ENCODE measurements at regions not wholly inside any gene's neighbourhood (a gene's known extent, or its start where the extent isn't known, plus 50 kb on each side); places are given as distances from the start of the nearest gene placed in this dataset.

GRCh38 chr11:26229981-26230380 is 101.9 kb upstream of the ANO3 start:
- Mint-ChIP-seq H3K36me3 (ENCODE audit: insufficient read depth) (no peaks in the 10 kb centered on the region), H3K9me3 (peaks cover 3% of the 10 kb centered on the region), H3K4me3 (no peak overlapping the region), H3K4me1 (ENCODE audit: low read depth) (no peaks in the 10 kb centered on the region), H3K27me3 (ENCODE audit: low read depth) (no peaks in the 10 kb centered on the region)
- DNase-seq: no peak
- ATAC-seq: no peak

DNA sequence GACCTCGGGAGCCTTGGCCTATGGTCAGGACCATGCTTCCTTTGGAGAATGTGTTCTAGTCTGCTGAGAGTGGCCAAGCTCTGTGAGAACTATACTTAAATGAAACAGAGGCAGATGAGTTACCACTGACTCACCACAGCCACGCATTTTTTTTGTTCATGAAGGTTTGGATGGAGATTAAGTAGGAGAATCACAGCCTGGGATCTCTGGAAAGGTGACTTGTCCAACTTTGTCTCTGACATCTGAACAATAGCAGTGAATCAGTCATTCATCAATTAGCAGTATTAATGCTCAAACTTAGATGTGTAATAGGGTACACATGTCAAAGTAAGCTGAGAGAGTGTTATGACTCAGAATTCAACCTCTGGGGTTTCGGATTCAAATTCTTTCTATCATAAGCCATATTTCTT is 100.7 kb upstream of the ANO3 start:
- Mint-ChIP-seq H3K27me3 (ENCODE audit: low read depth) (no peaks in the 10 kb centered on the region), H3K4me1 (ENCODE audit: low read depth) (no peaks in the 10 kb centered on the region), H3K36me3 (ENCODE audit: insufficient read depth) (no peaks in the 10 kb centered on the region), H3K4me3 (no peak overlapping the region), H3K9me3 (peaks cover 3% of the 10 kb centered on the region)
- ATAC-seq: no peak
- no peak for DNase-seq

GRCh38 chr11:26234451-26234850 is 97.5 kb upstream of the ANO3 start:
- ATAC-seq (no peak), DNase-seq (no peak)
- no peaks in the 10 kb centered on the region for H3K27me3 Mint-ChIP-seq (ENCODE audit: low read depth)
- peaks cover 3% of the 10 kb centered on the region for H3K9me3 Mint-ChIP-seq
- no peaks in the 10 kb centered on the region for H3K36me3 Mint-ChIP-seq (ENCODE audit: insufficient read depth)
- H3K4me1 Mint-ChIP-seq (ENCODE audit: low read depth): no peaks in the 10 kb centered on the region
- H3K4me3 Mint-ChIP-seq: no peak overlapping the region

GRCh38 chr11:26243426-26243825 is 88.5 kb upstream of the ANO3 start:
- no peak for ATAC-seq

DNA sequence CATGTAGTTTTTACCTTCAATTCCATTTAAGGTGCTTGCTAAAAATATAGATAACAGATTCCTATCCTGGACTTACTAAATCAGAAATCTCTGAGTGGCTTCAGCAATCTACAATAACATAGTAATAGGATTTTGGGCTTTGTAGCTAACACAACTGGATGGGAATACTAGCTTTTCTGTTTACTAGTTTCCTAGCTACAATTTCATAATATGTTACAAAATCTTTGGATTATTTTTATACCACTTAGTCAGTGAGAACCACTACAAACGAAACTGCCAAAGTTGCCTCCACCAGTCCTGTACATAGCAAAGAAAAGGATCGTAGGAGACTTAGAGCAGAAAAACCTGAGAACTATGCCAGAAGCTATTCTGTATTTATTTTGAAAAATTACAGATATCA is 87.7 kb upstream of the ANO3 start:
- H3K9me3 Mint-ChIP-seq: no peaks in the 10 kb centered on the region
- DNase-seq: no peak
- no peak overlapping the region for H3K4me3 Mint-ChIP-seq
- H3K27me3 Mint-ChIP-seq (ENCODE audit: low read depth): no peaks in the 10 kb centered on the region
- H3K4me1 Mint-ChIP-seq (ENCODE audit: low read depth): no peaks in the 10 kb centered on the region
- ATAC-seq: no peak
- no peaks in the 10 kb centered on the region for H3K36me3 Mint-ChIP-seq (ENCODE audit: insufficient read depth)

More at GRCh38 chr11:26243426-26243825, 88.5 kb upstream of the ANO3 start:
- Mint-ChIP-seq H3K4me1 (ENCODE audit: low read depth) (no peaks in the 10 kb centered on the region), H3K36me3 (ENCODE audit: insufficient read depth) (no peaks in the 10 kb centered on the region), H3K27me3 (ENCODE audit: low read depth) (no peaks in the 10 kb centered on the region), H3K4me3 (no peak overlapping the region), H3K9me3 (no peaks in the 10 kb centered on the region)
- DNase-seq: no peak

DNA sequence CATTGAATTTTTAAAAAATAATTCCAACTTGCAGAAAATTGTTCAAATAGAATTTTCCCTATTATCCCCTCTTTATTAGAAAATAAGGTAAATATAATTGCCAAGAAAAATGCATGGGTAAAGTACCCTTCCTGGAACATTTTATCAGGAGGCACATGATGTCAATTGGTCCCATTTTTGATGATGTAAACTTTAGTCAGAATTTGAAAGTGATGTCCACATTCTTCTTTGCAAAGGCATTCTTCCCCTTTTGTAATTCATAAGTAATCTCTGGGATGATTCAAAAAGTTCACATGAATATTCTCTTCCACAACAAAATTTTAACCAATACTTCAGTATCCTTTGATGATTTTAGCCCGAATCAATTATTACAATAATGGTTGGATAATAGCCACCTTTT is 86.9 kb upstream of the ANO3 start:
- ATAC-seq (no peak), DNase-seq (no peak)
- Mint-ChIP-seq H3K4me1 (ENCODE audit: low read depth) (no peaks in the 10 kb centered on the region), H3K27me3 (ENCODE audit: low read depth) (no peaks in the 10 kb centered on the region), H3K4me3 (no peak overlapping the region), H3K9me3 (no peaks in the 10 kb centered on the region), H3K36me3 (ENCODE audit: insufficient read depth) (no peaks in the 10 kb centered on the region)

DNA sequence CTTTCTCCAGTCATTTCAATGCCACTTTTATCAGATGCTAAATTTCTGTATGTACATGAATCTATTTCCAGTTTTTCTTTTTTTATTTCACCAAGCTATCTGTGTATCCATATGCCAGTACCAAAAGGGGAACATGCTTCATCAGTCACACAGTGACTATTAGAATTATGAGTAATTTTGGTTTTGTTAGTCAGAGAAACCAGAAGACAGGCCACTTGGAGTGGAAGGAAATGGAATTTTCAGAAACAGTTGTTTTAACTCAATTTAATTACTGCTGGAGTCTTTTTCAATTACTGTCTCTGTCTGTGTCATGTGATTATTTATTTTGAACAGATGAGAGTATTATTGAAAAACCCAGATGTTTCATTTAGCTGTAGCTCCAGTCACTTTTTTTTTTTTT is 84.6 kb upstream of the ANO3 start:
- Mint-ChIP-seq H3K4me3 (no peak overlapping the region), H3K4me1 (ENCODE audit: low read depth) (no peaks in the 10 kb centered on the region), H3K9me3 (no peaks in the 10 kb centered on the region), H3K27me3 (ENCODE audit: low read depth) (peaks cover 2% of the 10 kb centered on the region), H3K36me3 (ENCODE audit: insufficient read depth) (no peaks in the 10 kb centered on the region)
- ATAC-seq (no peak), DNase-seq (no peak)

GRCh38 chr11:26248661-26249060 is 83.3 kb upstream of the ANO3 start:
- Mint-ChIP-seq H3K9me3 (no peaks in the 10 kb centered on the region), H3K27me3 (ENCODE audit: low read depth) (peaks cover 2% of the 10 kb centered on the region), H3K36me3 (ENCODE audit: insufficient read depth) (no peaks in the 10 kb centered on the region), H3K4me1 (ENCODE audit: low read depth) (no peaks in the 10 kb centered on the region), H3K4me3 (no peak overlapping the region)
- ATAC-seq: no peak
- no peak for DNase-seq

- DNase-seq: no peak
- Mint-ChIP-seq H3K4me1 (ENCODE audit: low read depth) (no peaks in the 10 kb centered on the region), H3K4me3 (no peak overlapping the region)
Observed at GRCh38 chr11:26254378-26254777, 77.6 kb upstream of the ANO3 start.

DNA sequence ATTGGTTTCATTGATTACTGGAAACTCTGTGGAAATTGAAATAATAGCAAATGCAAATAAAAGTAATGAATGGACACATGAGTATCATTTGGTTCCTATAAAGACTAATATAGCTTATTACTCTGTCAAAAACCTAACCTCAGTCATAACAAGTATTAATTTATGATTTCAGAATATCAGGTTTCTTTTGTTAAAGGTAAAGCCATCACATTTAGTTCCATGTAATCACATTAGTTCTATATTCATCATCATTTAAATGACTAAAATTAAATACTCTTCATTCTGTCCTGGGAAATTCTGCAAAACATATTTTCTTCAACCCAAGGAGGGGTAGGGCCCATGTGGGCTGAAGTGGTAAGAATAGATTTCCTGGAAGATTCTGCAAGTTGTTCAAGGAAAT is 68.2 kb upstream of the ANO3 start:
- no peak for DNase-seq

More at GRCh38 chr11:26254378-26254777, 77.6 kb upstream of the ANO3 start:
- Mint-ChIP-seq H3K9me3 (no peaks in the 10 kb centered on the region), H3K27me3 (ENCODE audit: low read depth) (peaks cover 2% of the 10 kb centered on the region), H3K36me3 (ENCODE audit: insufficient read depth) (no peaks in the 10 kb centered on the region)
- ATAC-seq: no peak

GRCh38 chr11:26264266-26264665 is 67.7 kb upstream of the ANO3 start:
- H3K9me3 Mint-ChIP-seq: no peaks in the 10 kb centered on the region
- no peaks in the 10 kb centered on the region for H3K4me1 Mint-ChIP-seq (ENCODE audit: low read depth)
- no peaks in the 10 kb centered on the region for H3K27me3 Mint-ChIP-seq (ENCODE audit: low read depth)

More for the DNA sequence above, 68.2 kb upstream of the ANO3 start:
- H3K4me3 Mint-ChIP-seq: no peak overlapping the region
- H3K4me1 Mint-ChIP-seq (ENCODE audit: low read depth): no peaks in the 10 kb centered on the region
- no peaks in the 10 kb centered on the region for H3K36me3 Mint-ChIP-seq (ENCODE audit: insufficient read depth)
- no peaks in the 10 kb centered on the region for H3K9me3 Mint-ChIP-seq
- H3K27me3 Mint-ChIP-seq (ENCODE audit: low read depth): no peaks in the 10 kb centered on the region
- ATAC-seq: no peak

DNA sequence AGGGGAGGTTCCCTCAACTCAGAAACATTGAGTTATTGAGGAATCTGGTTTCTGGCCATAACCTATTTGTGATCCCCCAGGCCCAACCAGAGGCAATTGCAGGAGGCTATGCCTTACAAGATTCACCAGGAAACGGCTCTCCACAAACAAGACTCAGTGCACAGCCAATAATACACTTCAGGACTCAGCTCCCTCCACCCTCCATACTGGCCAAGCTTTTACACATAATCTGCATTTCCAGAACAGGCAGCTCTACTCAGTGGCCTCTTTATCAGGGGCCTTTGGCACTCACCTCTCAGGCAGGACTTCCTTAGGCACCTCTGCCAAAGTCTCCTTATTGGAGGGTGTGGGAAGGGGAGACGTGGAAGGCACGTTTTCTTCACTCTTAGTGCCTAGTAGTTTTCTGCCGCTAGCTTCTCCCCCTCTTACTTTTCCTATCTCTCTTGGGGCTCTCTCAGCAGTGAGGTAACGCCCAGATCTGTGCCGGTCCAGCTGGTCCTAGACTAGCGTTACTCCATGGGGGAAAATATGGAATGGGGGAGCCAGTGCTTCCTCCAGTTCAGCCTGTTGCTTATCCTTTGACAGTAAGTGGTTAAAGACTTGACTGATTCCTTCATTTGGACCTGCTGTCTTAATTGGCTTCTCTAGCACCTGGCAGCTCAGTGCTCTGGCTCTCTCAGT is 62.8 kb upstream of the ANO3 start:
- no peaks in the 10 kb centered on the region for H3K36me3 Mint-ChIP-seq (ENCODE audit: insufficient read depth)
- ATAC-seq (no peak), DNase-seq (no peak)
- H3K4me3 Mint-ChIP-seq: no peak overlapping the region
- no peaks in the 10 kb centered on the region for H3K9me3 Mint-ChIP-seq
- H3K27me3 Mint-ChIP-seq (ENCODE audit: low read depth): no peaks in the 10 kb centered on the region
- H3K4me1 Mint-ChIP-seq (ENCODE audit: low read depth): no peaks in the 10 kb centered on the region

More at GRCh38 chr11:26264266-26264665, 67.7 kb upstream of the ANO3 start:
- DNase-seq (no peak), ATAC-seq (no peak)
- Mint-ChIP-seq H3K4me3 (no peak overlapping the region), H3K36me3 (ENCODE audit: insufficient read depth) (no peaks in the 10 kb centered on the region)

DNA sequence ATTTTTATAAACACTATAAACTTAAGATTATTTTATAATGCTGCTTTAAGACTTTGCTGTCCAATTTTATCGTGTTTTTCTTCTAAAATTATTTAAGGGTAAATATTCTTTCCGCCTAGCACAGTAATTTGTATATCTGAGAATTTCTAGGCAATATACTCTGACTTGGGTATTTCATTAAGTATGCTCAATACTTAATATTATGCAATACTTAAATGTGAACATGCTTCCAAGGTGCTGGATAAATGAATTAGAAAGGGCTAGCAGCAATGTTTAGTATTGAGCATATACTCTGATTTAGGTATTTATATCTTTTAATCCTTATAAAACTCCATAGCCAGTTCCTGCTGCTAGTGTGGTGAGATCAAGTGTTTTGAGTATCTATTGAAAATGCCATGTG is 60.3 kb upstream of the ANO3 start:
- no peaks in the 10 kb centered on the region for H3K27me3 Mint-ChIP-seq (ENCODE audit: low read depth)
- no peaks in the 10 kb centered on the region for H3K36me3 Mint-ChIP-seq (ENCODE audit: insufficient read depth)
- ATAC-seq: no peak
- no peak overlapping the region for H3K4me3 Mint-ChIP-seq
- no peak for DNase-seq
- H3K9me3 Mint-ChIP-seq: no peaks in the 10 kb centered on the region
- no peaks in the 10 kb centered on the region for H3K4me1 Mint-ChIP-seq (ENCODE audit: low read depth)

GRCh38 chr11:26276798-26277424 is 55.0 kb upstream of the ANO3 start:
- peak; percentile 11 for DNase-seq
- H3K4me3 Mint-ChIP-seq: no peak overlapping the region
- no peaks in the 10 kb centered on the region for H3K4me1 Mint-ChIP-seq (ENCODE audit: low read depth)
- no peaks in the 10 kb centered on the region for H3K9me3 Mint-ChIP-seq
- no peaks in the 10 kb centered on the region for H3K36me3 Mint-ChIP-seq (ENCODE audit: insufficient read depth)
- ATAC-seq: peak in 1 of 2 donors; percentile 43
- peaks cover 9% of the 10 kb centered on the region for H3K27me3 Mint-ChIP-seq (ENCODE audit: low read depth)

DNA sequence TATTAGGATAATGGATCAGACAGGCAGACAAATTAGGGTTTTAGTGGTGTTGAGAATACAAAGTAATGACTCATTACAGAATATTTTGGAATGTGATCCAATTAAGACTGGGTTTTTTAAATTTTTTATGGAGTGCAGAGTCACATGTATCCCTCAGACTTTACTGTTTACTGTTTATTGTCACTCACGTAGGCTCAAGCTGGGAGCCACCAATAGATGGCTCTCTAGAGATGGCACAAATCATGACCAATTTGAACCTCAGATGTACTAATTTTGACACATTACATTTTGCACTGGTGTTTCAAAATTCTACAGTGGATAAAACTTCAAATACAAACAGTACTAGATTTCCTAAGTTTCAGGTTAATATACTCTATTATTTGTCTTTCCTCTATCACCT is 53.6 kb upstream of the ANO3 start:
- DNase-seq (no peak), ATAC-seq (no peak)
- Mint-ChIP-seq H3K9me3 (no peaks in the 10 kb centered on the region), H3K36me3 (ENCODE audit: insufficient read depth) (no peaks in the 10 kb centered on the region), H3K4me3 (no peak overlapping the region), H3K27me3 (ENCODE audit: low read depth) (peaks cover 9% of the 10 kb centered on the region), H3K4me1 (ENCODE audit: low read depth) (no peaks in the 10 kb centered on the region)
